ENCODE measurements at regions not wholly inside any gene's neighbourhood (a gene's known extent, or its start where the extent isn't known, plus 50 kb on each side); places are given as distances from the start of the nearest gene placed in this dataset.
"Not testable (repeated sequence)": the region's sequence is repeated elsewhere in the genome, so short reads cannot be mapped to it uniquely, and the experiment has no call there.

DNA sequence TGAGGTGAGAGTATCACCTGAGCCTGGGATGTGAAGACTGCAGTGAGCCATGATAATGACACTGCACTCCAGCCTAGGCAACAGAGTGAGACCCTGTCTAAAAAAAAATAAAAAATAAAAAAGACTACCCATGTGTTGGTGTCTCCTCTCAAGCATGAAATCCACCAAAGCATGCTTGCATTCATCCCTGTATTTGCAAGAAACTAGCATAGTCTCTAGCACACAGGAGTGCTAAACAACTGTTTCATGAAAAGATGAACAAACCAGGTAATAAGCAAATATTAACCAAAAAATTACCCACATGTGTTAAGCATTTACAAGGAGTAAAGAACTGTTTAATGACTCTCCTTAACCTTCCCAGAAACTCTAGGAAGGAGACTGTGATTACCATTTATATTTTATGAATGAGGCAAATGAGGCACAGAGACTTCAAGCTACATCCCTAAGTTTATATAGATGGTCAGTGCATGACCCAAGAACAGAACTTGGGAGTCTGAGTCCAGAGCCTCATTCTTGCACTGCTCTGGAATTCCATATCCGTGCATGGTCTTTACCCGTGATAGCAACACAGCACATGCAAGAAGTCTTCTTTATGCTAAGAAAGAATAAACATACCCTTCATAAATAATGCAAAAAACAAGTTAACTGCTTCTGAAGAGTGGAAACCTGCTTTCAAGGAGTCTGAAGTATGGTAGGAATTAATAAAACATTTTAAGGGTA, 186.1 kb upstream of the STS start:
- Histone ChIP-seq H3K4me1 (ENCODE audit: control insufficient read depth, insufficient read depth, low read length) (peaks cover 28% of the 10 kb centered on the region), H3K9me3 (ENCODE audit: control insufficient read depth, insufficient read depth, low read length) (peaks cover 5% of the 10 kb centered on the region; the same call in 1 of the 2 replicates), H3K36me3 (ENCODE audit: control insufficient read depth, insufficient read depth, low read length) (no peaks in the 10 kb centered on the region; the same call in 1 of the 2 replicates), H3K9ac (ENCODE audit: low read depth, low read length) (no peak overlapping the region), H3K27ac (ENCODE audit: low read depth, low read length) (no peak overlapping the region), H3K27me3 (ENCODE audit: control insufficient read depth, insufficient read depth, low read length) (no peaks in the 10 kb centered on the region), H3K4me3 (ENCODE audit: low read depth, low read length) (no peak overlapping the region)

DNA sequence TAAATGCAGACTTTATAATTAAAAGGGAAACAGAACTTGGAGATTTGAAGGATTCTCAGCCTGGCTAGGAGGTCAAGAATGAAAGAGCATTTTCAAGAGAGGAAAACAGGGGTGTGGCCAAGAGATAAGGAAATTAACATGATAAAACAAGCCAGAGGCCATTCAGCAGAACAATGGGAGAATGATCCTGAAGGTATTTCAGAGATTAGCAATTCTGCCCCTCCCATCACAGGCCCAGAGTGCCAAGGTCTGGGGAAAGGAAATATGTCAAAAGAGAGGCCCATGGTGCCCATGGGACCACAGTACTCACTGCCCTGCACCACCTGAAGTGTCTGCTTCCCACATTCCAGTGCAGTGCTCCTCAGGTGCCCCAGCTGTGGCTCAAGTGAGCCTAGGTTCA, 188.5 kb upstream of the STS start:
- H3K4me1 ChIP-seq (ENCODE audit: control insufficient read depth, insufficient read depth, low read length) = peaks cover 26% of the 10 kb centered on the region

DNA sequence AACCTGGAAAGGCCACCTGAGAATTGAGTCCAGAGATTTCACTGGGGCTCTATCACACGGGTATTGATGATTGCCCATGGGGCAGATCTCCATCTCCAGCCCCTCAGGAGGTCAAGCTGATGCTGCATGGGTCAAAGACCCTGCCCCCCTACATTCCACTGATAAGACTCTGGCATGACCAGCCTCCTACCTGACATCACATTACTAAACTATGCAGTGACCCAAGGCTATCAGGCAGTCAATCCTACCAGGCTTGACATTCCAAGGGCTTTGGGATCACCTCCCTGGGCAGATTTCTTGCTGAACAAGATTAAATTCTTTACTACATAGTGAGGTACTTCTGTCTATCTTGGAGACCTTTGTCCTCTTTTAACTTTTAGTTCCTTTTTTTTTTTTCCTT, 192.7 kb upstream of the STS start:
- Histone ChIP-seq H3K9ac (ENCODE audit: low read depth, low read length) (no peak overlapping the region), H3K27me3 (ENCODE audit: control insufficient read depth, insufficient read depth, low read length) (no peaks in the 10 kb centered on the region), H3K9me3 (ENCODE audit: control insufficient read depth, insufficient read depth, low read length) (peaks cover 5% of the 10 kb centered on the region; the same call in 1 of the 2 replicates), H3K36me3 (ENCODE audit: control insufficient read depth, insufficient read depth, low read length) (no peaks in the 10 kb centered on the region; the same call in 1 of the 2 replicates), H3K4me1 (ENCODE audit: control insufficient read depth, insufficient read depth, low read length) (peaks cover 13% of the 10 kb centered on the region), H3K27ac (ENCODE audit: low read depth, low read length) (no peak overlapping the region), H3K4me3 (ENCODE audit: low read depth, low read length) (no peak overlapping the region)

More for the DNA sequence above, 188.5 kb upstream of the STS start:
- Histone ChIP-seq H3K9ac (ENCODE audit: low read depth, low read length) (no peak overlapping the region), H3K4me3 (ENCODE audit: low read depth, low read length) (peak overlapping the region; percentile 30; the same call in 1 of the 2 replicates), H3K36me3 (ENCODE audit: control insufficient read depth, insufficient read depth, low read length) (no peaks in the 10 kb centered on the region; the same call in 1 of the 2 replicates), H3K9me3 (ENCODE audit: control insufficient read depth, insufficient read depth, low read length) (peaks cover 5% of the 10 kb centered on the region; the same call in 1 of the 2 replicates), H3K27me3 (ENCODE audit: control insufficient read depth, insufficient read depth, low read length) (no peaks in the 10 kb centered on the region), H3K27ac (ENCODE audit: low read depth, low read length) (peak overlapping the region; percentile 76)

DNA sequence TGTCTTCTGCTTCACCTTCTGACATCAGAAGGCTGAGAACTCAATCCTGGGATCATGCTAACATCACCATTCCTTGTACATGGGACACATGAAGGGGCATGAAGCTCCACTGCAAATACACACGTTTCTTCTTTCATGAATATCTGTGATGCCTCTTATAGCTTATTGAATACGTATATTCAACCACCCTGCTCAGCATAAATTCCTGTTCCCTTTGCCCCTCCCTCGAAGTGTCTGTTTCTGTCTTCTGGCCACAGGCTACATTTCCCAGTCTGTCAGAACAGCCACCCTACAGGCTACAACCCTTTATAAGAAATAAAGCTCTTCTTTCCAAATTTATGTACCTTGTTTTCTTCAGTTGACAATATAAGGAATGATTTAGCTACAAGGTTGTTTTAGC, 201.3 kb upstream of the STS start:
- H3K27ac ChIP-seq (ENCODE audit: low read depth, low read length) = no peak overlapping the region
- no peaks in the 10 kb centered on the region for H3K27me3 ChIP-seq (ENCODE audit: control insufficient read depth, insufficient read depth, low read length)
- no peaks in the 10 kb centered on the region for H3K4me1 ChIP-seq (ENCODE audit: control insufficient read depth, insufficient read depth, low read length)
- 0 out of 2 replicates have a peak, but pooled peaks cover 4% of the 10 kb centered on the region for H3K9me3 ChIP-seq (ENCODE audit: control insufficient read depth, insufficient read depth, low read length)
- H3K4me3 ChIP-seq (ENCODE audit: low read depth, low read length) = no peak overlapping the region
- no peak overlapping the region for H3K9ac ChIP-seq (ENCODE audit: low read depth, low read length)
- H3K36me3 ChIP-seq (ENCODE audit: control insufficient read depth, insufficient read depth, low read length) = no peaks in the 10 kb centered on the region

DNA sequence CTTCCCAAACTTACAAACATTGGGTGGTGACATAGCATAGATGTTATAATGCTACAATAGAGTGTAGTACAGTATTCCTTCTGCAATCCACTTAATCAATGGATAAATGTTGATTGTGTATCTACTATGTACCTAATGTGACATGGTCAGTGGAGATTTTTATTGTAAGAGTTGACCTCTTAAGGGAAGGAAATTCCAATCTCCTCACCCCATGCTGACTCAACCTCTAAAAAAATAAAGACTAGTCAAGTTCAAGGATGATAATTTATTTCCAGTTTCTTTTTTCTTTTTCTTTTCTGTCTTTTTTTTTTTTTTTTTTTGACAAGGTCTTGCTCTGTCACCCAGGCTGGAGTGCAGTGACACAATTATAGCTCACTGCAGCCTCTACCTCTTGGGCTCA, 206.5 kb upstream of the STS start:
- no peak overlapping the region for H3K4me3 ChIP-seq (ENCODE audit: low read depth, low read length)
- H3K27ac ChIP-seq (ENCODE audit: low read depth, low read length) = no peak overlapping the region
- no peaks in the 10 kb centered on the region for H3K36me3 ChIP-seq (ENCODE audit: control insufficient read depth, insufficient read depth, low read length)
- H3K27me3 ChIP-seq (ENCODE audit: control insufficient read depth, insufficient read depth, low read length) = no peaks in the 10 kb centered on the region
- no peaks in the 10 kb centered on the region for H3K4me1 ChIP-seq (ENCODE audit: control insufficient read depth, insufficient read depth, low read length)
- H3K9ac ChIP-seq (ENCODE audit: low read depth, low read length) = no peak overlapping the region
- no peaks in the 10 kb centered on the region; the same call in 1 of the 2 replicates for H3K9me3 ChIP-seq (ENCODE audit: control insufficient read depth, insufficient read depth, low read length)

DNA sequence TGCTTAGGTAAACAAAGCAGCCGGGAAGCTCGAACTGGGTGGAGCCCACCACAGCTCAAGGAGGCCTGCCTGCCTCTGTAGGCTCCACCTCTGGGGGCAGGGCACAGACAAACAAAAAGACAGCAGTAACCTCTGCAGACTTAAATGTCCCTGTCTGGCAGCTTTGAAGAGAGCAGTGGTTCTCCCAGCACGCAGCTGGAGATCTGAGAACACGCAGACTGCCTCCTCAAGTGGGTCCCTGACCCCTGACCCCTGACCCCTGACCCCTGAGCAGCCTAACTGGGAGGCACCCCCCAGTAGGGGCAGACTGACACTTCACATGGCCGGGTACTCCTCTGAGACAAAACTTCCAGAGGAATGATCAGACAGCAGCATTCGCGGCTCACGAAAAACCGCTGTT, 214.6 kb upstream of the STS start:
- peaks cover 24% of the 10 kb centered on the region for H3K4me1 ChIP-seq (ENCODE audit: control insufficient read depth, insufficient read depth, low read length)
- H3K9me3 ChIP-seq (ENCODE audit: control insufficient read depth, insufficient read depth, low read length); H3K27me3 ChIP-seq (ENCODE audit: control insufficient read depth, insufficient read depth, low read length); H3K36me3 ChIP-seq (ENCODE audit: control insufficient read depth, insufficient read depth, low read length); H3K27ac ChIP-seq (ENCODE audit: low read depth, low read length); H3K9ac ChIP-seq (ENCODE audit: low read depth, low read length); H3K4me3 ChIP-seq (ENCODE audit: low read depth, low read length): not testable (repeated sequence)

DNA sequence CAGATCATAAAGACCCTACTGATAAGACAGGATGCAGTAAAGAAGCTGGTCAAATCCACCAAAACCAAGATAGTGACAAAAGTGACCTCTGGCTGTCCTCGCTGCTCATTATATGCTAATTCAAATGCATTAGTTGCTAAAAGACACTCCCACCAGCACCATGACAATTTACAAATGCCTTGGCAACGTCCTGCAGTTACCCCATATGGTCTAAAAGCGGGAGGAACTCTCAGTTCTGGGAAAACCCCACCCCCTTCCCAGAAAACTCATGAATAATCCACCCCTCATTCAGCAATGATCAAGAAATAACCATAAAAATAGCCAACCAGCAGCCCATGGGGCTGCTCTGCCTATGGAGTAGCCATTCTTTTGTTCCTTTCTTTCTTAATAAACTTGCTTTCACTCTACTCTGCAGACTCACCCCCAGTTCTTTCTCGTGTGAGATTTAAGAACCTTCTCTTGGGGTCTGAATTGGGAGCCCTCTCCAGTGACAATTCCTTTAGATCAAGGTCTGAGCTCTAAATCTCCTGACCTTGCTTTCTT, 217.1 kb upstream of the STS start:
- no peak overlapping the region for H3K4me3 ChIP-seq (ENCODE audit: low read depth, low read length)
- peaks cover 24% of the 10 kb centered on the region for H3K4me1 ChIP-seq (ENCODE audit: control insufficient read depth, insufficient read depth, low read length)

DNA sequence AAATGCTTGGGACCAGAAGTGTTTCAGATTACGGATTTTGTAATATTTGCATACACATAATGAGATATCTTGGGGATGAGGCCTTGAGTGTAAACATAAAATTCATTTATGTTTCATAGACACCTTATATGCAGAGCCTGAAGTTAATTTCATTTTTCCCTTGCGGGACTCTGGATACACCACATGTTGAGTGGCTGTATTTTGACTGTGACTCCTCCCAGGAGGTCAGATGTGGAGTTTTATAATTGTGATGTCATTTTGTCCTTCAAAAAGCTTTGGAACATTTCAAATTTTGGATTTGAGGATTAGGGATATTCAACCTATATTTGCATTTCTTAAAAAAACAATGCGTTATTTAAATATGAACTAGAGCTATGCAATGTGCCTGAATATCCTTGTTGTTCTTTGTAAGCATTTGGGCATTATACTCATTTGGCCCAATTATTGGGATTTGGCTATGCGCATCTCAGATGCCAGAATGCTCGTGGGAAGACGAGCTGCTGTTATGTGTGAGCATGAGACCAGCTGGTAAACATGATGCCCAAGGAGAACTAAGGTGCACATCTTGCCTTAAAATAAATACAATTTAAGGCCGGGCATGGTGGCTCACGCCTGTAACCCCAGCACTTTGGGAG, 223.0 kb upstream of the STS start:
- no peak overlapping the region for H3K4me3 ChIP-seq (ENCODE audit: low read depth, low read length)
- no peaks in the 10 kb centered on the region for H3K9me3 ChIP-seq (ENCODE audit: control insufficient read depth, insufficient read depth, low read length)
- no peak overlapping the region for H3K27ac ChIP-seq (ENCODE audit: low read depth, low read length)
- no peaks in the 10 kb centered on the region for H3K36me3 ChIP-seq (ENCODE audit: control insufficient read depth, insufficient read depth, low read length)
- H3K4me1 ChIP-seq (ENCODE audit: control insufficient read depth, insufficient read depth, low read length) = peaks cover 6% of the 10 kb centered on the region; the same call in 1 of the 2 replicates
- no peaks in the 10 kb centered on the region for H3K27me3 ChIP-seq (ENCODE audit: control insufficient read depth, insufficient read depth, low read length)
- H3K9ac ChIP-seq (ENCODE audit: low read depth, low read length) = no peak overlapping the region

More for the DNA sequence above, 217.1 kb upstream of the STS start:
- no peaks in the 10 kb centered on the region for H3K27me3 ChIP-seq (ENCODE audit: control insufficient read depth, insufficient read depth, low read length)
- H3K9ac ChIP-seq (ENCODE audit: low read depth, low read length) = no peak overlapping the region
- no peaks in the 10 kb centered on the region for H3K9me3 ChIP-seq (ENCODE audit: control insufficient read depth, insufficient read depth, low read length)
- H3K36me3 ChIP-seq (ENCODE audit: control insufficient read depth, insufficient read depth, low read length) = no peaks in the 10 kb centered on the region
- H3K27ac ChIP-seq (ENCODE audit: low read depth, low read length) = peak overlapping the region; percentile 49

DNA sequence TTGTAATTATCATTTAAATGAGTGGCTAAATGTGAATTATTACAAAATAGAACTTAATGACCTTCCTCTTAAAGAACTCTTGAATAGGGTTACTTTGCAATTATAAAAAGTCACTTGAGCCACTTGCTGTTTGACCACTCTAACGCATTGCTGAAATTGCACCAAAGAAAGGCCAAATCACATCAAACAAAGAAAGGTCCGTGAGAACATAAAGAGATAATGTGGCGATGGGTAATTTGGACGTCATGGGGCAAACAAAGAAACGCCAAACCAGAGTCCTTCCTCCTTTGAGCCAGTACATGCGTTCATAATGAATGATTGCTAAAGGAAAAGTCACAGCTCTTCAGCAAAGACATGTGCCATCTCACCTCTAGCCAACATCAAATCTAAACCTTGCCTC, 229.8 kb upstream of the STS start:
- Histone ChIP-seq H3K4me3 (ENCODE audit: low read depth, low read length) (no peak overlapping the region), H3K27me3 (ENCODE audit: control insufficient read depth, insufficient read depth, low read length) (no peaks in the 10 kb centered on the region), H3K4me1 (ENCODE audit: control insufficient read depth, insufficient read depth, low read length) (peaks cover 13% of the 10 kb centered on the region), H3K9me3 (ENCODE audit: control insufficient read depth, insufficient read depth, low read length) (no peaks in the 10 kb centered on the region), H3K36me3 (ENCODE audit: control insufficient read depth, insufficient read depth, low read length) (no peaks in the 10 kb centered on the region), H3K27ac (ENCODE audit: low read depth, low read length) (no peak overlapping the region), H3K9ac (ENCODE audit: low read depth, low read length) (no peak overlapping the region)

DNA sequence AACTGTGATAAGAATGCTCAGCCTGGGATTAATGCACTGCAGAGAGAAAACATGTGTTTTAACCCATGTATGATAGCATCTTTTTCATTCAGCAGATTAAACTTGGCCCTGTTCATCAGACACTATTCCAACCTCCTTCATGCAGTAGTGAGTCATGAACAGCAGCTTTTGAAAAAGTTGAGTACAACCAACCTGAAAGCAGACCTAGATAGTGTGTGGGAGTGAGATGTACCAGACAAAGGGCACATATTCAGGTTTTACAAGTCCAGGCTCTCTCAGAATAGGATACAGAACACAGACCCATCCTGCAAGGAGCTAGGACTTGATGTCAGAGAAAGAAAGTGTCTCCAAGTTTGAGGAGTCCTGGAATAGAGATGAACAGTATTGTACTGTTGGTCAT, 237.3 kb upstream of the STS start:
- H3K9ac ChIP-seq (ENCODE audit: low read depth, low read length) = no peak overlapping the region
- no peaks in the 10 kb centered on the region for H3K36me3 ChIP-seq (ENCODE audit: control insufficient read depth, insufficient read depth, low read length)
- H3K27me3 ChIP-seq (ENCODE audit: control insufficient read depth, insufficient read depth, low read length) = no peaks in the 10 kb centered on the region
- H3K27ac ChIP-seq (ENCODE audit: low read depth, low read length) = no peak overlapping the region
- no peaks in the 10 kb centered on the region for H3K4me1 ChIP-seq (ENCODE audit: control insufficient read depth, insufficient read depth, low read length)
- no peak overlapping the region for H3K4me3 ChIP-seq (ENCODE audit: low read depth, low read length)
- no peaks in the 10 kb centered on the region for H3K9me3 ChIP-seq (ENCODE audit: control insufficient read depth, insufficient read depth, low read length)

DNA sequence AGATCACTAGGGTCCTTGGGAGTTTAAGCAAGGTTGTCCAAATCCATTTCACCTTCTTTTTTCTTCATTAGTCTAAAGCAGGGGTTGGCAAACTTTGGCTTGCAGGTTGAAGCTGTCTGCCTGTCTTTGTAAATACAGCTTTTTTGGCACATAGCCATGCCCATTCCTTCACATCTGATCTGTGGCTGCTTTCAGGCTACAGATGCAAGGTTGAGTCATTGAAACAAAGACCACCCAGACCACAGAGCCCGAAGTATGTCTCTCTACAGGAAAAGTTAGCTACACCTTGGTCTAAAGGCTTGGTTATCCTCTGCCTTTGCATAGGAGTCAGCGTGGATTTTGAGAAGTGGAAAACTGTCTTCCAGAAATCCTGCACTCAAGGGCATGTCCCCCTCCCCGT, 238.1 kb upstream of the STS start:
- no peaks in the 10 kb centered on the region for H3K27me3 ChIP-seq (ENCODE audit: control insufficient read depth, insufficient read depth, low read length)
- no peak overlapping the region for H3K27ac ChIP-seq (ENCODE audit: low read depth, low read length)
- no peak overlapping the region for H3K4me3 ChIP-seq (ENCODE audit: low read depth, low read length)
- no peaks in the 10 kb centered on the region for H3K4me1 ChIP-seq (ENCODE audit: control insufficient read depth, insufficient read depth, low read length)
- H3K9ac ChIP-seq (ENCODE audit: low read depth, low read length) = no peak overlapping the region
- H3K9me3 ChIP-seq (ENCODE audit: control insufficient read depth, insufficient read depth, low read length) = no peaks in the 10 kb centered on the region
- H3K36me3 ChIP-seq (ENCODE audit: control insufficient read depth, insufficient read depth, low read length) = no peaks in the 10 kb centered on the region
